ENCODE measurements at regions not wholly inside any gene's neighbourhood (a gene's known extent, or its start where the extent isn't known, plus 50 kb on each side); places are given as distances from the start of the nearest gene placed in this dataset.

DNA sequence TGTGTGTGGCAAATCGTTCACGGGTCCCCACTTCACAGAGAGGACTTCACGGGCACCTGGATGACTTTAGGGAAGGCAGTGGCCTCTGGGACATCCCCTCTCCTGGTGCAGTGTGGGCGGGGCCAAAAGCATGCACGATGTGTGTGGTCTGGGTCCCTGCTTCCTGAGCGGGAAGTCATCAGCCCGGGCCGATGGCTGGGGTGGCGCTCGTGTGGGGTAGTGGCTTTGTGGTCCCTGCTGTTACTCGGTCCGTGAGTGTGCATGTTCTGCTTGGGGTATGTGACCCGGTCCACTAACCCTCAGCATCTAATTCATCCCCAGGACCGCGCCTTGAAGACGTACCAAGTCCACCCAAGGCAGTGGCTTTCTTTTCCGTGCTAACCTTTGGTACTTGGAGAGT is 142.5 kb upstream of the RTL1 start:
- no peak for DNase-seq (ENCODE audit: low read depth)

DNA sequence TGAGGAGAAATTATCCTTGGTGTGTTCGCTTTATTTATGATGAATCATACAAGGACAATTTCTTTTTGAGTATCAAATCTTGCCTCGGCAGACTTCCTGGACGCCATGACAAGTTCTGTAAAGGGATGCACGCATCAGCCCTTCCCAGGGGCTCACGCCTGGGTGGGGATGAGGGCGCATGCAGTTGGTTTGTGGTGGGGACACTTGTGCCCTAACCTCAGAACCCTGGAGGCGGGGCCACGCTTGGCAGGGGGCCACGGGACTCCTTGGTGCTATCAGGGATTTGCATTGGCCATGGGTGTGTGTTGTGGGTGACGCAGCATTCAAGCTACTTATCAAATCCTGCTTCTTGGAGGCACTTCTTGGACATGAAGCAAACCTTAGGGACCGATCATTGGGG is 143.8 kb upstream of the RTL1 start:
- DNase-seq (ENCODE audit: low read depth): no peak

DNA sequence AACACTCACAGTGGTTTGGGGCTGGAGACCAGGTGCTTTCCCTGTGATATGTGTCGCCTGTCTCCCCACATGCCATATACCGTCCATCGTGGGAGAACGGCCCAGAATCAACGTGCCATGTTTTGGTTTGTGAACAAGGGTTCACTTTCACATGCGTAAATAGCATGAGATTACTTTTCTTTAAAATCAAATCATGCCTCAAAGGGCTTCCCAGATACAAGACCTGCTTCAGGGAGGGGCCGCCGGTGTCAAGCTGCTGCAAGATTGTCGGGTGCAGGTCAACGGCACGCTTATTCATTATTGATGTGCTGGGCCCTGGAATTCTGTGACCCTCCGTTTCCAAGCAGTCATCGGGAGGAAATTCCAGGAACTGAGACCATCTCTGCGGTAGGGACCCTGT is 145.2 kb upstream of the RTL1 start:
- no peak for DNase-seq (ENCODE audit: low read depth)

DNA sequence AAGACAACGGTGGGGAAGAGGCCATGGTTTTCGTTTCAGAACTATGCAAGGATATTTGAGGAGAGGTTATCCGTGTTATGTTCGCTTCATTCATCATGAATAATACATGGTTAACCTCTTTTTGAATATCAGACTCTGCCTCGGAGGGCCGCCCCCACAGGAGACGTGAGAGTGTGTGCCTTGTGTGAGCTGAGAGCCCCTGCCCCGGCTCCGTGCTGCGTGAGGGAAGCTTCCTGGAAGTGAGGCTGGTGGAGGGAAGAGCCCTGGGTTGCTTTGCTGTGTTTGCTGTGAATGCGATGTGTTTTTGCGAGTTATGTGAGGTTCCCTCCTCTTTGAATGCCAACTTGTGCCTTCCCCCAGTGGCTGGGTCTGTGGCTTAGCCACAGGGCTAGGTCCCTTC is 146.0 kb upstream of the RTL1 start:
- no peak for DNase-seq (ENCODE audit: low read depth)

DNA sequence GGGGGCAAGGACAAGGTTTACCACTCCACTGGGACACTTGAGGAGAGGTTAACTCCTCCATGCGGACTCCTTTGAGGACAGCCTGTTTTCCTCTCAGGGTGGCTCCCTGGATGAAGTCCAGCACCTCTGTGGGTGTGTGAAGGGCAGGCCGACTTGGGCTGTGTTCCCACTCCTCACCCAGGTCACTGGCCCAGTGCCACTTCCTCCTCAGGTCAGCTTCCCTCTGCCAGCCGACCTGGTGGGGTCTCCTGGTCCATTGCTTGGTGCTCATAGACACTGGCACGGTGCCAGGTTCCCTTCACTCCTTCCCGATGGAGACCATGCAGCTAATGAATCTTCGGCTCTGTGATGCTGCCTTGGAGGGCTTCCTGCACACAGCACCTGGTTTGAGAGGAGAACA is 146.4 kb upstream of the RTL1 start:
- no peak for DNase-seq (ENCODE audit: low read depth)

DNA sequence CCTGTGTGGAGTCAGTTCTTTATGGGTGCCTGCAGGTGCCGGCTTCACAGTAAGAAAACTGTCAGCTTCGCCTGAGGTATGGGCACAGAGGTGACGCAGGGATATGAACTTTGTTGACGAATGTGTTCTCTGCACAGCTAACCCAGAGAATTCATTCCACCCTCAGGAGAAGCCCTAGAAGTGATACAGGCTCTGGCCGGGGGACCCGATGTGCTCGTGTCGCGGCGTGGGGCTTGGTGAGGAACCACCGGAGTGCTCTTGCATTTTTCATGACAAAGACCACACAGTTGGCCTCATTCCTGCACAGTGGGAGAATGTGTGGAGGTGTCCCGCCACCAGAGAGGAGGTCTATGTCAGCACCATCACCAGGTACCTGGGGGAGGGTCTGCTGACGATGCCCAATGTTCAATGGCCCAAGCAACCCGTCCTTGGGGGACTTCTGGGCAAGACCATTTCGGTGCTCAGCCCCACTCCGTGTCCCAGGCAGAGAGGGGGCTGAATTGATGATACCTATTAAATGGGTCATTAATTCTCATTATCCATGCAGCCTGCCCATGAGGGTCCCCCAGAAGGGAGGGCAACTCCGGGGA is 147.5 kb upstream of the RTL1 start:
- DNase-seq (ENCODE audit: low read depth): no peak

DNA sequence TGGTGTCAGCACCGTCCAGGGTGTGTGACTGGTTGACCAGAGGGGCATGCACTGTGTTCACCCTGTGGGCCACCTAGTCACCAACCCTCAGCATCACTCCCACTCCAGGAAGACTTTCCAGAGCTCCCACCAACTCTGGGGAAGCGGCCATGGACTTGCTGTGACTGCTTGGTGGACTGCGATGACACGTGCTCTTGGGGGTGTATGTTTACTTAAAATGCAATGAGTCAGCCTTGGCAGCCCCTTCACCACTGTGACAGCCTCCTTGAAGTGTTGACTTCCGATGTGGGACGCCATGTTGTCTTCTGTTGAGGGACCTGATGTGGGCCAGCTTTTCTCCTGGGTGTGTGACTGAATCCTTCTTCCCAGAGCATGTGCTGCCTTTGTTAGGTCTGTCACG is 151.1 kb upstream of the RTL1 start:
- DNase-seq (ENCODE audit: low read depth): no peak

DNA sequence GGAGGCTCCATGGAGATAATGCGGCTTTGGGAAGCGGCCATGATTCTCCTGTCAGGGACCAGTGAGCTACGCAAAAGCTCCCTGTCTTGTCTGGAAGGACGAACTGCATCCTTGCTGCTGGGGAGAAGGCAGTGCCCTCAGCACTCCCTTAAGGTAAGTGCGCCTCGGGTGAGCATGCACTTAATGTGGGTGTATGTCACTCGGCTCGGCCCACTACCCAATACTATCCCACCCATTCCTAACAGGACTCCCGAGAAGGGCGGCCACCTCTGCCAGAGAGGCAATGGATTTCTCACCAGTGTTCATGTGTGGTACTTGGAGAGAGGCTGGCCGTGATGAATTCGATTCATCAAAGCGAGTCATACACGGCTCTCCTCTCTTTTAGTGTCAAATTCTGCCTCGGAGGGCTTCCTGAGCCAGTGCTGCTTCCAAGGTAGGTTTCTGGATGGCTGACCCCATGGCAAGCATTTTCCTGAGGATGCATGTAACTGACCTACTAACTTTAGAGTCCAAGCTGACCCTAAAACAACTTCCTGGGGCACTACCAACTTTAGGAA is 151.7 kb upstream of the RTL1 start:
- DNase-seq (ENCODE audit: low read depth): no peak

DNA sequence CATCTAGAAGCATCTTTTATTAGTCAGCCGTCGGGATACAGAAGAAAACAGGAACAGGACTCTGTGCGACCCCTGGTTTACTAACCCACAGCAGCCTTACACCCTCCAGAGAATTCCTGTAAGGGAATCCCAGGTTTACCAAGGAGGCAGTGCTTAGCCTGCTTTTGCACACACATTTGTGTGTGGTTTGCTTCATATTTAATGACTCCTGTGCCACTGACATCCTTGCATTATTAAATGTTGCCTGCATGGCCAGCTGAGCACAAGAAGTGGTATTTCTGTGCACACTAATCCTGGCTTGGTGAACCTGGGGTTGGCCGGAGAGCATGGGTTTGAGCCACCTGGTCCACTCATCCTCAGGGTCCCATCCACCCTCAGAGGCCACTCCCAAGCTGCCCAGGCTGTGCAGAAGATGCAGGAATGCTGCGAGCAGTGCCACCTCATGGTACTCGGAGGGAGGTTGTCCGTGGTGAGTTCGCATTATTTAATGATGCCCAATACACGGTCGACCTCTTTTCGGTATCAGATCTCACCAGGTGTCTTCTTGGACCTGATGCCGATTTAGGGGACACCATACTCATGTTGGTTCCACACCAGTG is 152.4 kb upstream of the RTL1 start:
- no peak for DNase-seq (ENCODE audit: low read depth)

DNA sequence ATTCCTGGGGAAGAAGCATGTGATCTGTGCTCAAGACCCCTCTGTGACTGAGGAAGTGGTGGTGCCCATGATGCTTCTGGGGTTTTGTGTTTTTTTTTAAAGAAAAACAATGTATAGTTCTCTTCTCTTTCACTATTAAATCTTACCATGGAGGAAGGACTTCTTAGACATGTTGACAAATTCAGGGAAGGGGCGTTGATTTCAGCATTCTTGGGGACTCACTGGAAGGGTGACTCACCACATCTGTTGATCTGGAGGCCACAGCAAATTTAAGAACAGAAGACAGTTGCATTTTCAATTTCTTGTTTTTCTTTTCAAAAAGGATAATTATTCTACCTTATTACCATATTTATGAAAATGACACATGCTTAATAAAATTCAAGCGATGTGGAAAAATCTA is 152.9 kb upstream of the RTL1 start:
- no peak for DNase-seq (ENCODE audit: low read depth)

DNA sequence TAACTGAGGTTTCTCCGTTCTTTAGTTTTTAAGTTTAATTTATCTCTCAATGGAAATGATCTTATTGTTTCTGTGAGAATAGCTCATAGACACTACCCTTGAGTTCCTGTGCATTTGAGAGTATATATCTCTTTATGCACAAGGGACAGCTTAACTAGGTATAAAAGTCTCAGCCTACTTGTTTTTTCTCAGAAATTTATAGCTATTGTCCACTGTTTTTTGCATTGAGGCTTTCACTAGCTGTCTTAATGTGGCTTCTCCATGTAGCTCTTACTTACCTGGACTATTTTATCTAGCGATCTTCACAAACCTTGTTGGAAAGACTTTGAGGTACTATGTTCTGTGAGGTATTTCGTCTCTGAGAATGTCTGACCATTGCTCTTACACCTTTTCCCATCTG is 153.9 kb upstream of the RTL1 start:
- DNase-seq (ENCODE audit: low read depth): no peak

DNA sequence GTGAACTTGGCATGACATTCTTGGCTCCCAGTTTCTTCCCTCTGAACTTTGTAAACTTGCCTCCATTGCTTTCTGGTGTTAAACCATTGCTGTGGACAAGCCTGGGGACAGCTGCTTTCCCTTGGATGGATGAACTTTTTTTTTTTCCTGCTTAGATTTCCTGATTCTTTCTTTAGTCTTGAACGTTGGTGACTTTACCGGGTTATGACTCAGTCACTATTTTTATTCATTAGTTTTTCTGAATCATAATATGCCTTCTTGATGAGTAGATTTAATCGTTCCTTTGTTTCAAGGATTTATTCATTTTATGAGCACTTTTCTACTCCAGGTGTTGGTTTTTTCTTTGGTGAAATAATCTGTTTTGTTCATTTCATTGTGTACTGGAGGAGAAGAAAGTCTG is 155.0 kb upstream of the RTL1 start:
- DNase-seq (ENCODE audit: low read depth): no peak

DNA sequence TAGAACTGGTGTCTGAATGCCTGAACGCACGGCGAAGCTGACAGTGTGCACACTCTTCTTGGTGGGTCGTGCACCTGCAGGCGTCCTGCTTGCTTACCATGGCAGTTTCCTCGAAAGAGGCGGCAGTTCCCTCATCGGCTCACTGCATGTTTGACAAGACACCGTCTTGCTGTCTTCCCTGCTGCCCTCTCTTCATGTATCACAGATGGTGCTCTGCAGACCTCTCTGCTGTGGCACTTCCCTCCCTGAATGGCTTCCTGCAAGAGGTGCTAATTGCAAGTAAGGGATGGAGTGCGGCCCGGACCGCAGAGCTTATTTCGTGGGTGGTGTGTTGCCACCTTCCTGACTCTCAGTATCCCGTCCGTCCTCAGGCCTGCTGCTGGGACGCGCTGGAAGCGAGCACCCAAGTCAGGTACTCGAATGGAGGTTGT is 156.7 kb upstream of the RTL1 start:
- DNase-seq (ENCODE audit: low read depth): no peak

DNA sequence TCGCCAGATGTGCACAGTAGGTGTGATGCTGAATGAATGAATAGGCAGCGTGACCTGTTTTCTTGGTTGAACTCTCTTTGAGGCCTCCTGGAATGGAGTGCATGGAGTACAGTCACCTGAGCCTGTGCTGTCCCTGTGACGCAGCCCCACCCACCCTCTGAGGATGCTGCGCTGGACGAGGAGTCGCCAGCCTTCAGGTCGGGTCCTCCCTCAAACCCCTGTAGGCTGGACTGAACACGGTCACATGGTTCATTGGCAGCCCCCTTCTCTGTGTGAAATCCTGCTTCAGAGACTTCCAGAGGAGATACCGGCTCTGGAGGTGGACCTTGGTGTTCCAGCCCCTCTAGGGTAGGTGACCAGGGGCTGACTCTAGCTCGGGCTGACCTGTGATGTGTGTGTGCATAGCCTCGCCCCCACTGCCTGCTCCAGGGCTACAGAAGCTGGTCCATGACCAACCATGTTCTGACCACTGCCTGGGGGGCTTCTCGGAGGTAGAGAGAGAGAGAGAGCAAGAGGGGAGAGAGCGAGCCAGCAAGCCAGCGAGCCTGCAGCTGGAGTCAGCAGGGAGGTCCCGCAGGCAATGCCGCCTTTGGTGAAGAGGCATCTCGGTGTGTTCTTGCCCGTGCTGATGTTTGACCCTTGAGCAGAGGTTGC is 158.0 kb upstream of the RTL1 start:
- no peak for DNase-seq (ENCODE audit: low read depth)

DNA sequence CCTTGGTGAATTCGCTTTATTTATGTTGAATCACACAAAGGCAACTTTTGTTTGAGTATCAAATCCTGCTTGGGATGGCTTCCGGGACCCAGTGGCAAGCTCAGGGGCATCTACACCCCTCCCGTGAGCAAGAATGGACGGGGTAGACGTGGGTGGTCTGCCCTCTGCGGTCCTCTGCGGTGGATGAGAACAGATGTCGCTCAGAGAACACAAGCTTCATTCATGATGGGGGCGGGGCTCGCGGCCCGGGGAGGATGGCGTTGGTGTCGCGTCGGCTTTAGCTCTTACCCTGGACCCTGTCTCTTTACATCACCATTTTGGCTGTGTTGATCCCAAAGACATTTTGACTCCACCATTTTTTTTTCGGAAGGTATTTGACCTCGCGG is 158.5 kb upstream of the RTL1 start:
- no peak for DNase-seq (ENCODE audit: low read depth)

DNA sequence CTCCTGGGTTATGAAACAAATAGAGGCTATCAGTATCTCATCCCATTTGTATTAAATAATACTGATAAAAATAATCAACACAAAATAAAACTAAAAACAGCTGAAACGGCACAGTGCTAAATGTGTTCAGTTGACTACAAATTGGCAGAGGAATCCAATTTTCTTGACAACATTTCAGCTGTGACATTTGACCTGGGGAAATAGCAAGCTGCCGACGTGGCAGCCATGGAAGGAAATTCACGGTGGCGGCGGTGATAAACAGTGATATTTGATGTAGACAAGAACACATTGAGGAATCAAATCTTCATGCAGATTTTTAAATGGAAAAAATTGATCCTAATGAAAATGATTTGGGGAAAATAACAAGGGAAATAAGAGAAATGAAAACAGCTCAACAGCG is 159.1 kb upstream of the RTL1 start:
- no peak for DNase-seq (ENCODE audit: low read depth)

DNA sequence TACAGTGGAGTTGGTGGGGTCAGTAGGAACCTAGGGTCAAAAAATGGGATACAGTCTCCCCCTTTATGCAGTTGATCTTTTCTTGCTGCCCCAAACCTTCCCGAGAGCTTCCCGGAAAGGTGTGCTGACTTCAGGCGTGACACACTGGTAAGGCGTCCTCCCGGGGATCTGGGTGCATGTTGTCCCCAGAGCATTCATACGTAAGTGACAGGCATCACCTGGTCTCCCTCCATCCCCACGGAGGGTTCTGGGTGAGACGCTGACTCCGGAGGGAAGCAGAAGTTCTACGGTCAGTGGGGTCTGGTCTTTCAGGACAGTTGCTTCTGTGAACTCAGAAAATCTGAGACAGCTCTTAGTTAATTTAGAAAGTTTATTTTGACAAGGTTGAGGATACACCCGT is 159.6 kb upstream of the RTL1 start:
- DNase-seq (ENCODE audit: low read depth): no peak

DNA sequence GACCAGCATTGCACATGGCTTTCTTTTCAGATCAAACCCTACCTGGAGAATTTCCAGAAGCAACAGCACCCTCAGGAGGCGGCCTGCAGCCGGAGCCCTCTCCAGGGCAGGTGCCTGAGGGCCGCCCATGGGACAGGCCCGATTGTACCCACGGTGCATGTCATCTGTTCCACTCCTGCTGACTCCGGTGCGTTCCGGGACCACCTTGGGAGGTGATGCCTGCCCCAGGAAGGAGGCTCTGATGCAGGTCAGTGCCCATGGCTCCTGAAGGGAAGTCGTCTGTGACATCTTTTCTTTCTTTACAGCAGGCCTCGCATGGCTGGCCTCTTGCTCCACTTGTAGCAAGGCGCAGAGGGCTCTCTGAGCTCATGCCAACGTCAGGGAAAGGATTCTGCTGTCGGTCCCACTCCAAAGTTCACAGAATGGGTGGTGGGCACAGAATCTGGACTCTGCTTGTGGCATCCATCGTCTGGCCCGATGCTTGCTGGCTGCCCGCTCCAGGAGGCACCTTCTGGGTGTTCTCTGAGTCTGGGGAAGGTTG is 160.7 kb upstream of the RTL1 start:
- DNase-seq (ENCODE audit: low read depth): no peak

DNA sequence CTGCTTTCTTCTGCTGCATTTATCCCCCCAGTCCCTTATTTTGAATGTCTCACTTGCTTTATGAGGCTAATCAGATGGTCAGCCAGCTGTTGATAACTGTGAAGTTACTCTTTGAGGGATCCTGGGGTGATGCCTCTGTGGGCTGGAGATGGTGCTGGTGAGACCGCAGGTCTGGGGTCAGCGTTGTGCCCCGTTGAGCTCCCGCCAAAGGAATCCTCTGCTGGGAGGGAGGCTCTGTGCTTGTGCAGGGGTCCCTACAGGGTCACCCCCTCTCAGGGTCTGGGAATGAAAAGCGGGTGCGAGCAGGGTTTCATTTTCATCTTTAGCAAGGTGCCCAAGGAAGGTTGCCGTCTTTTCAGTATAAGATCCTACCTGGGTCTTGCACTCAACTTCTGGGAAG is 161.2 kb upstream of the RTL1 start:
- DNase-seq (ENCODE audit: low read depth): no peak

DNA sequence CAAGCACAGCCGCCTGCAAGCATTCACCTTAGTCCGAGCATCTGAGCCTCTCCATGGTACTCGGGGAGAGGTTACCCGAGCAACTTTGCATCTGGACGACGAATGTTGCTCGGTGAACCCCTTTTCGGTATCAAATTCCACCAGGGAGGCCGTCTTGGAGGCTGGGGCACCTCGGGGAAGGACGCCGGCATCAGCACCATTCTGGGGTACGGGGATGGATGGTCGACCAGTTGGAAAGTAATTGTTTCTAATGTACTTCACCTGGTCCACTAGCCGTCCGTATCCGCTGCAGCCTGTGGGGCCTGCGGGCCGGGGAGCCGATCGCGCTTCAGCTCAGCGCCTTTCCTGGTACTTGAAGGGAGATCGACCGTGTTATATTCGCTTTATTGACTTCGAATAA is 161.7 kb upstream of the RTL1 start:
- DNase-seq (ENCODE audit: low read depth): no peak

DNA sequence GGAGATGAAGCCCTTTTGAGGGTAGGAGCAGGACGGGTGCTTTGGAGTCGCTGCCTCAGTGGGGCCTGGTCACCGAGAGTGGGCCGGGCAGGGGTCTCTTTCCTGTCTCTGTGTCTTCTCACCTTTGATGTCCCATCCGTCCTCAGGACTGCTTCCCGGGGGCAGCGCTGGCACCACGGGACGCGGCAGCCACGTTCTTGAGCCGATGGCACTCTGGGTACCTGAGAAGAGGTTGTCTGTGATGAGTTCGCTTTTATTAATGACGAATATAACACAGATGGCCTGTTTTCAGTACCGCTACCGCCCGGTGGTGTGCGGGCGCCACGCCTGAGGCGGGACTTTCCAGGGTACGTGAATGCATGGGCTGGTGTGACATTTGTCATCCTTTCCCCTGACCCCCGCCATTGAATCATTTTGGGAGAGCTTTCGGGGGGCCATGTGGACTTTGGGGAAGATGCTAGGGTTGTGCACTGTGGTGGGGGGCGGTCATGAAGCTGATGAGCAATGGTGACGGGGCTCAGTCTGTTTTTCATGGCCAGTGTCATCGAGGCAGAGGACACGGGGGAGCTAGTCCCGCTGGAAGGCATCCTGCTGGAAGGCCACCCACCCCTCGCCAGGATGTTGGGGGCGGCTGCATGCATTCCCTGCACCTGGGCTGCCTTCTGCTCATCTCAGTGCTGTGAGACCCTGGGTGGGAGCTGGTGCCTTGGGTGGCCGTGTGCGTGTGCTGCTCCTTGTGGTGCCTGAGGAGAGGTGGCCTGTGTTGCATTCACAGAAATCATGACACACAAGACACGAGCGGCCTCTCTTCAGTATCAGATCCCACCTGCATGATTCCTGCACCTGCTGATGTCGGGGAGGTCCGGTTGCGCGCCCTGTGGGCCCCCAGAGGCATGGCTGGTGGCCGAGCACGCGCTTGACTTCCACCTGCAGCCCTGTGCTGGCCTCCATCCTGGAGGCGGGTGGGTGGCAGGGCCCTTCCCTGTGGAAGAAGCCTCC is 162.5 kb upstream of the RTL1 start:
- DNase-seq (ENCODE audit: low read depth): no peak

DNA sequence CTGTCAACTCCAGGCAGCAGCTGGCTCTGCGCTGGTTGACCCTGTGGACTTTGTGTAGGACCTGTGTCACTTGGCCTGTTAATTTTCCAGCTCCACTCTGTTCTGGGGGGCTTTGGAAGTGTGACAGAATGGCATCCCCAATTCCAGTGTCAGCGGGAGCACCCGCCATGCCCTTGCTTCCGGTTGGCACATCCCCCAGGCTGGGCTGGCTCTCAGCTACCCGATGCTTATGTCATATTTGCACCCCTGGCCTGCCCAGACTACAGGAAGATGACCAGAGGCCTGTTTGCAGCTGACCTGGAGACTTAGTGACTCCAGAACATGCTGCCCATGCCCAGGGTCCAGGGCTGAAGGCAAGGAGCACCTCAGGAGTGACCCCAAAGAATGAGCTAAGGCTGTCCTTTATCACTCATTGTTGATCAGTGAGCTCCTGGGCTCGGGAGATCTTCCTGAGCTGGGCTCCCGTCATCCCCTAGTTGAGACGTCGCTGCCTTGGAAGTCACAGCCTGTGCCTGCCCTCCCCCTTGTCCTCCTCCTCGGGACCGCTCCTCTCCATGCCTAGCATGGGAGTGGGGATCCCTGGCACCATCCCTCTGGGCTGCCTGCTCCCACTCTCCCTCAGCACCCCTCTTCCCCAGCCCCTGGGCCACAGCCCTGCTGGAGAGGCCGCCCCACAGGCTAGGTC is 163.4 kb upstream of the RTL1 start:
- DNase-seq (ENCODE audit: low read depth): no peak

Data from stimulated activated CD8-positive, alpha-beta memory T cell treated with anti-CD3 and anti-CD28 coated beads, Interleukin-4, amount 100 ng/mL, for 24 hours (primary cell).